H1 (cell line): ENCODE measurements at regions not wholly inside any gene's neighbourhood (a gene's known extent, or its start where the extent isn't known, plus 50 kb on each side); places are given as distances from the start of the nearest gene placed in this dataset.

Experiments
- CTBP2 ChIP-seq: IDR thresholded peaks from 2 replicates; pipeline ENCODE4 v1.7.0; 2011; ENCODE audit warnings: borderline replicate concordance, mild to moderate bottlenecking, moderate library complexity, mixed read lengths, low read length; ENCODE audit not compliant: insufficient read depth, insufficient read length
- HDAC2 ChIP-seq, 2 experiments: fragments of 300-600 bp in 1 of 2; sonication (generic) in 1 of 2; IDR thresholded peaks; 2 replicates each; pipeline ENCODE4 v1.6.1; 2011 to 2012; ENCODE audit warnings: low read depth in 2 of 2, low read length in 2 of 2, mild to moderate bottlenecking in 2 of 2, moderate library complexity in 2 of 2, borderline replicate concordance in 1 of 2, inconsistent platforms in 1 of 2
- SIN3A ChIP-seq, 2 experiments: IDR thresholded peaks in 1 of 2; conservative IDR thresholded peaks in 1 of 2; 2 replicates each; pipeline ENCODE4 v1.6.1; 2011 to 2012; ENCODE audit warnings: low read length in 2 of 2, improper control_type of control experiment in 1 of 2, low read depth in 1 of 2, mild to moderate bottlenecking in 1 of 2
- TEAD4 ChIP-seq: IDR thresholded peaks from 2 replicates; pipeline ENCODE4 v1.6.1; 2012; ENCODE audit warnings: low read depth, low read length, inconsistent platforms, mixed read lengths
- ZNF274 ChIP-seq: IDR thresholded peaks from 2 replicates; pipeline ENCODE4 v1.7.0; 2012; ENCODE audit warnings: low read length, borderline replicate concordance; ENCODE audit errors: extremely low read depth

DNA sequence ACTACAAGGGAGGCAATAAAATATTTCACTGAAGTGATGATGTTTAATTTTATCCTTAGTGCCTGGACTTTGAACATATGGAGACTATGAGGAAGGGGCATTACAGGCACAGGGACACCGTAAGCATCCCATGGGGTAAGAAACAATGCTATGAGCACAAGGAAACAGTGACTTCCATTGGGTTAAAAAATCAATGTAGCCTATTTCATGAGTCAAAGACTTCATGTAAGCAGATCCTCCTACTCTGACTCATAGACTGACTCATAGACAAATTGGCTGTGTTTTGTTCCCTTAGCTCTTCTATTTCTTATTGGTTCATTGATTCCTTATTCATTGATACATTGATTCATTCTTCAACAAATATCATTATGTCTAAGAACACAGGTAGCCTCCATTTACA lies 351.0 kb downstream of the PRELID2 start (continued):
- TF ChIP-seq HDAC2 (IDR thresholded peaks at IDR 0.05; ENCODE audit: borderline replicate concordance in 1 of 2, low read depth in 2 of 2, low read length in 2 of 2) (no peak), CTBP2 (no peak), ZNF274 (no peak), TEAD4 (no peak), SIN3A (conservative IDR thresholded peaks at IDR 0.05 in 1 of 2, IDR thresholded peaks at IDR 0.05 in 1 of 2; ENCODE audit: low read depth in 1 of 2, low read length in 2 of 2) (no peak)
- TF ChIP-seq, all 59 proteins: peak for 0
